ENCODE measurements at regions not wholly inside any gene's neighbourhood (a gene's known extent, or its start where the extent isn't known, plus 50 kb on each side); places are given as distances from the start of the nearest gene placed in this dataset.
"Not testable (repeated sequence)": the region's sequence is repeated elsewhere in the genome, so short reads cannot be mapped to it uniquely, and the experiment has no call there.

DNA sequence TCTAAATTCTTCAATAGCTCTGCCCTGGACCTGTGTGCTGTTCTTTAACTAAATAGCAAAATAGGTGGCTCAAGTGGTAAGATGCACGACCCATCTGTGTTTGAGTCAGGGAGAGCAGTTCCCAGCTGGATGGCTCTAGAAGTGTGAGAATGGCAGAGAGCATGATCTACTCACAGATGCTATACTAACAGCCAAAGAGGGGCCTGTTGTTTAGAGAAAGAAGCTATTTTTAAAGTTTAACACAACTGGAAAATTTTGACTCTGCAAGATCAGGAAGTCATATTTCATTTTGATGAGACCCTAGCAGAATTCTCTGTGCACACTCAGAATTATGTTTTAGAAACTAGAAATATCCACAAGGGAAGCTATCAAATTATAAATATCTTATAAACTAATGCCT lies 87.4 kb upstream of the PIP4K2A start:
- no peaks in the 10 kb centered on the region for H3K9me3 ChIP-seq (ENCODE audit: low read length)
- no peaks in the 10 kb centered on the region for H3K36me3 ChIP-seq (ENCODE audit: insufficient read depth, low read length)
- no peak overlapping the region for H3K4me2 ChIP-seq (ENCODE audit: low read length)
- H3K79me2 ChIP-seq (replicated peaks; ENCODE audit: insufficient read depth, low read length) = no peaks in the 10 kb centered on the region
- no peak overlapping the region for H3K4me3 ChIP-seq (ENCODE audit: low read length)
- H3K27ac ChIP-seq (ENCODE audit: low read length) = no peak overlapping the region
- no peaks in the 10 kb centered on the region for H3F3A ChIP-seq (ENCODE audit: insufficient read depth, low read length, poor library complexity, severe bottlenecking)
- no peaks in the 10 kb centered on the region for H3K9me2 ChIP-seq (ENCODE audit: insufficient read depth, low read length)
- H3K9ac ChIP-seq (ENCODE audit: low read length) = no peak overlapping the region
- H4K20me1 ChIP-seq (ENCODE audit: insufficient read depth) = no peaks in the 10 kb centered on the region
- H3K27me3 ChIP-seq (ENCODE audit: insufficient read depth, low read depth, low read length) = no peaks in the 10 kb centered on the region
- TF ChIP-seq MXI1 (conservative IDR thresholded peaks at IDR 0.05; ENCODE audit: poor library complexity, severe bottlenecking) = no peak
- TF ChIP-seq, protein P1, sequence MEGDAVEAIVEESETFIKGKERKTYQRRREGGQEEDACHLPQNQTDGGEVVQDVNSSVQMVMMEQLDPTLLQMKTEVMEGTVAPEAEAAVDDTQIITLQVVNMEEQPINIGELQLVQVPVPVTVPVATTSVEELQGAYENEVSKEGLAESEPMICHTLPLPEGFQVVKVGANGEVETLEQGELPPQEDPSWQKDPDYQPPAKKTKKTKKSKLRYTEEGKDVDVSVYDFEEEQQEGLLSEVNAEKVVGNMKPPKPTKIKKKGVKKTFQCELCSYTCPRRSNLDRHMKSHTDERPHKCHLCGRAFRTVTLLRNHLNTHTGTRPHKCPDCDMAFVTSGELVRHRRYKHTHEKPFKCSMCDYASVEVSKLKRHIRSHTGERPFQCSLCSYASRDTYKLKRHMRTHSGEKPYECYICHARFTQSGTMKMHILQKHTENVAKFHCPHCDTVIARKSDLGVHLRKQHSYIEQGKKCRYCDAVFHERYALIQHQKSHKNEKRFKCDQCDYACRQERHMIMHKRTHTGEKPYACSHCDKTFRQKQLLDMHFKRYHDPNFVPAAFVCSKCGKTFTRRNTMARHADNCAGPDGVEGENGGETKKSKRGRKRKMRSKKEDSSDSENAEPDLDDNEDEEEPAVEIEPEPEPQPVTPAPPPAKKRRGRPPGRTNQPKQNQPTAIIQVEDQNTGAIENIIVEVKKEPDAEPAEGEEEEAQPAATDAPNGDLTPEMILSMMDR (IDR thresholded peaks at IDR 0.05; ENCODE audit: poor library complexity, severe bottlenecking) = no peak
- no peak for TF ChIP-seq POLR2AphosphoS5 (IDR thresholded peaks at IDR 0.05)
- TF ChIP-seq EP300 (conservative IDR thresholded peaks at IDR 0.05; ENCODE audit: poor library complexity, severe bottlenecking) = no peak
- TF ChIP-seq TAF1 (IDR thresholded peaks at IDR 0.05; ENCODE audit: low read depth) = no peak
- H2AFZ ChIP-seq (ENCODE audit: low read depth, low read length) = no peak overlapping the region

DNA sequence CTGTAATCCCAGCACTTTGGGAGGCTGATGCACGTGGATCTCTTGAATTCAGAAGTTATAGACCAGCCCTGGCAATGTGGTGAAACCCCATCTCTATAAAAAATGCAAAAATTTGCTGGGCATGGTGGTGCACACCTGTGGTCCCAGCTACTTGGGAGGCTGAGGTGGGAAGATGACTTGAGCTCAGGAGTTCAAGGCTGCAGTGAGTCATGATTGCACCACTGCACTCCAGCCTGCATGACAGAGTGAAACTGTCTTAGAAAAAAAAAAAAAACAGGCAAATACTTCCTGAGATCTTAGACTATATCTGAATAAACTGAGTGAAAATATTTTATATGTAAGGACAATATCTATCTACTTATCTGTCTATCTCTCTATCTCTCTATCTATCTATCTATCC lies 83.4 kb upstream of the PIP4K2A start:
- H3K4me2 ChIP-seq (ENCODE audit: low read length); H3K27ac ChIP-seq (ENCODE audit: low read length); H3F3A ChIP-seq (ENCODE audit: insufficient read depth, low read length, poor library complexity, severe bottlenecking); H3K9ac ChIP-seq (ENCODE audit: low read length); H3K9me3 ChIP-seq (ENCODE audit: low read length); H3K36me3 ChIP-seq (ENCODE audit: insufficient read depth, low read length); H3K79me2 ChIP-seq (replicated peaks; ENCODE audit: insufficient read depth, low read length); H3K9me2 ChIP-seq (ENCODE audit: insufficient read depth, low read length); H3K4me3 ChIP-seq (ENCODE audit: low read length); H2AFZ ChIP-seq (ENCODE audit: low read depth, low read length); H4K20me1 ChIP-seq (ENCODE audit: insufficient read depth); H3K27me3 ChIP-seq (ENCODE audit: insufficient read depth, low read depth, low read length): not testable (repeated sequence)

DNA sequence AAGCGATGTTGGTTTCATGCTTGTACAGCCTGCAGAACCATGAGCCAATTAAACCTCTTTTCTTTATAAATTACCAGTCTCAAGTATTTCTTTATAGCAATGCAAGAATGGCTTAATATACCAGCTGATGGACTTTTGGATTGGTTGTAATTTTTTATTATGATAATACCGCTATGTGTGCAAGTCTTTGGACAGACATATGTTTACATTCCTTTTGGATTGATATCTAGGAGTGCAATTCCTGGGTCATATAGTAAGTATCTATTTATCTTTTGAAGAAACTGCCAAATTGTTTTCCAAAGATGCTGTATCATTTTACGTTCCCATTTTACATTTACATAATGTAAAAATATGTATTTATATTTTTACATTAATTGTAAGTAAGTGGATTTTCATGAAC lies 81.2 kb upstream of the PIP4K2A start:
- TF ChIP-seq, protein P2, sequence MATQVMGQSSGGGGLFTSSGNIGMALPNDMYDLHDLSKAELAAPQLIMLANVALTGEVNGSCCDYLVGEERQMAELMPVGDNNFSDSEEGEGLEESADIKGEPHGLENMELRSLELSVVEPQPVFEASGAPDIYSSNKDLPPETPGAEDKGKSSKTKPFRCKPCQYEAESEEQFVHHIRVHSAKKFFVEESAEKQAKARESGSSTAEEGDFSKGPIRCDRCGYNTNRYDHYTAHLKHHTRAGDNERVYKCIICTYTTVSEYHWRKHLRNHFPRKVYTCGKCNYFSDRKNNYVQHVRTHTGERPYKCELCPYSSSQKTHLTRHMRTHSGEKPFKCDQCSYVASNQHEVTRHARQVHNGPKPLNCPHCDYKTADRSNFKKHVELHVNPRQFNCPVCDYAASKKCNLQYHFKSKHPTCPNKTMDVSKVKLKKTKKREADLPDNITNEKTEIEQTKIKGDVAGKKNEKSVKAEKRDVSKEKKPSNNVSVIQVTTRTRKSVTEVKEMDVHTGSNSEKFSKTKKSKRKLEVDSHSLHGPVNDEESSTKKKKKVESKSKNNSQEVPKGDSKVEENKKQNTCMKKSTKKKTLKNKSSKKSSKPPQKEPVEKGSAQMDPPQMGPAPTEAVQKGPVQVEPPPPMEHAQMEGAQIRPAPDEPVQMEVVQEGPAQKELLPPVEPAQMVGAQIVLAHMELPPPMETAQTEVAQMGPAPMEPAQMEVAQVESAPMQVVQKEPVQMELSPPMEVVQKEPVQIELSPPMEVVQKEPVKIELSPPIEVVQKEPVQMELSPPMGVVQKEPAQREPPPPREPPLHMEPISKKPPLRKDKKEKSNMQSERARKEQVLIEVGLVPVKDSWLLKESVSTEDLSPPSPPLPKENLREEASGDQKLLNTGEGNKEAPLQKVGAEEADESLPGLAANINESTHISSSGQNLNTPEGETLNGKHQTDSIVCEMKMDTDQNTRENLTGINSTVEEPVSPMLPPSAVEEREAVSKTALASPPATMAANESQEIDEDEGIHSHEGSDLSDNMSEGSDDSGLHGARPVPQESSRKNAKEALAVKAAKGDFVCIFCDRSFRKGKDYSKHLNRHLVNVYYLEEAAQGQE (IDR thresholded peaks at IDR 0.05; ENCODE audit: borderline replicate concordance) = no peak
- TF ChIP-seq TAF1 (IDR thresholded peaks at IDR 0.05; ENCODE audit: low read depth) = no peak
- no peak for TF ChIP-seq MXI1 (conservative IDR thresholded peaks at IDR 0.05; ENCODE audit: poor library complexity, severe bottlenecking)
- Histone ChIP-seq H3K79me2 (replicated peaks; ENCODE audit: insufficient read depth, low read length) (no peaks in the 10 kb centered on the region), H3K9ac (ENCODE audit: low read length) (no peak overlapping the region), H3K36me3 (ENCODE audit: insufficient read depth, low read length) (no peaks in the 10 kb centered on the region), H3K27me3 (ENCODE audit: insufficient read depth, low read depth, low read length) (no peaks in the 10 kb centered on the region), H3K4me2 (ENCODE audit: low read length) (no peak overlapping the region), H3K27ac (ENCODE audit: low read length) (no peak overlapping the region), H4K20me1 (ENCODE audit: insufficient read depth) (no peaks in the 10 kb centered on the region), H3K9me2 (ENCODE audit: insufficient read depth, low read length) (no peaks in the 10 kb centered on the region), H2AFZ (ENCODE audit: low read depth, low read length) (no peak overlapping the region), H3F3A (ENCODE audit: insufficient read depth, low read length, poor library complexity, severe bottlenecking) (no peaks in the 10 kb centered on the region), H3K4me3 (ENCODE audit: low read length) (no peak overlapping the region), H3K9me3 (ENCODE audit: low read length) (no peaks in the 10 kb centered on the region)
